GM23338 (cell line): ENCODE measurements at regions not wholly inside any gene's neighbourhood (a gene's known extent, or its start where the extent isn't known, plus 50 kb on each side); places are given as distances from the start of the nearest gene placed in this dataset.

Experiments
- CREB1 ChIP-seq: fragments of 250-450 bp; sonication (Bioruptor Pico); IDR thresholded peaks from 2 replicates; pipeline ENCODE4 v1.5.0; 2020; ENCODE audit warnings: low read depth, mild to moderate bottlenecking, moderate library complexity
- POLR2AphosphoS5 ChIP-seq: IDR thresholded peaks from 2 replicates; pipeline ENCODE4 v1.6.1; 2016; ENCODE audit warnings: antibody characterized with exemption, low read depth

- no peak for TF ChIP-seq CREB1 (CRISPR knock-in tag)
- no peak for TF ChIP-seq POLR2AphosphoS5
These were observed 385.1 kb upstream of the MEX3C start for GRCh38 chr18:51582551-51582950.
